NT2/D1 (cell line): ENCODE measurements at regions not wholly inside any gene's neighbourhood (a gene's known extent, or its start where the extent isn't known, plus 50 kb on each side); places are given as distances from the start of the nearest gene placed in this dataset.

Source experiments
- SUZ12 ChIP-seq: IDR thresholded peaks from 2 replicates; pipeline ENCODE4 v1.6.1; 2011; ENCODE audit not compliant: insufficient read length, insufficient read depth; ENCODE audit errors: extremely low read depth
- YY1 ChIP-seq: IDR thresholded peaks from 2 replicates; pipeline ENCODE4 v1.6.1; 2011; ENCODE audit not compliant: insufficient read length, insufficient read depth
- ZNF274 ChIP-seq: IDR thresholded peaks from 2 replicates; pipeline ENCODE4 v1.6.1; 2011; ENCODE audit warnings: mild to moderate bottlenecking, low read depth, low read length

DNA sequence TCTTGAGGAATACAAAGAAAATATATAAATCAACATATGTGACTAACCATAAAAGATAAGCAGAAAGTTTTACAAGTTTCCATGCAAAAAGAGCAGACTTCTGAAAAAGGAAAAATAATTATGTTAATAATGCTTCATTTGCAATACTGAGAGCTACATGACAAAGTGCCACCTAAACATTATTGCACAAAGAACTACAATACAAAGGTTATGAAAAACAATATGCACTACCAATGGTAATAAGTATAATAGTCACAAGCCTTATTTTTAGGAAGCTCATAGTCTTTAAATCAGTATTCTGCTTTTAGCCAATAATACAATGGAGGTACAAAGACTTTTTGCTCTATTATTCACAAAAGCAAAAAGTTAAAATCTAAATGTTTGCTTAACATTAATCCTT, 411.2 kb downstream of the TLL1 start:
- TF ChIP-seq SUZ12 = no peak
- no peak for TF ChIP-seq YY1
- no peak for TF ChIP-seq ZNF274
